Stimulated activated CD4-positive, alpha-beta T cell treated with anti-CD3 and anti-CD28 coated beads, Interleukin-1b, Interleukin-23, amount 100 ng/mL, for 4 hours (primary cell): ENCODE measurements at regions not wholly inside any gene's neighbourhood (a gene's known extent, or its start where the extent isn't known, plus 50 kb on each side); places are given as distances from the start of the nearest gene placed in this dataset.
"Not testable (repeated sequence)": the region's sequence is repeated elsewhere in the genome, so short reads cannot be mapped to it uniquely, and the experiment has no call there.

Source experiments
- DNase-seq, 2 donors: peaks; one replicate each; pipeline ENCODE4 v3.0.0-alpha.2; 2020; ENCODE audit warnings: low read depth in 2 of 2

GRCh38 chr1:234920136-234920842 is 208.3 kb downstream of the TOMM20 start:
- DNase-seq = no peak

- no peak for DNase-seq
Measured at GRCh38 chr1:234918961-234919761, 209.5 kb downstream of the TOMM20 start.

GRCh38 chr1:234918181-234918841 is 210.3 kb downstream of the TOMM20 start:
- no peak for DNase-seq

GRCh38 chr1:234917495-234918180 is 211.0 kb downstream of the TOMM20 start:
- DNase-seq = no peak

- no peak for DNase-seq
Measured at GRCh38 chr1:234916840-234917239, 211.8 kb downstream of the TOMM20 start.

- no peak for DNase-seq
Measured at GRCh38 chr1:234915924-234916675, 212.5 kb downstream of the TOMM20 start.

GRCh38 chr1:234914606-234915290 is 213.9 kb downstream of the TOMM20 start:
- DNase-seq = no peak

GRCh38 chr1:234913771-234914170 is 214.9 kb downstream of the TOMM20 start:
- DNase-seq = no peak

GRCh38 chr1:234913278-234913649 is 215.4 kb downstream of the TOMM20 start:
- no peak for DNase-seq

GRCh38 chr1:234912548-234913277 is 215.9 kb downstream of the TOMM20 start:
- no peak for DNase-seq

- no peak for DNase-seq
Measured at GRCh38 chr1:234911787-234912186, 216.8 kb downstream of the TOMM20 start.

GRCh38 chr1:234911136-234911535 is 217.5 kb downstream of the TOMM20 start:
- DNase-seq = not testable (repeated sequence)

- DNase-seq = no peak
Measured at GRCh38 chr1:234909851-234910250, 218.8 kb downstream of the TOMM20 start.

- DNase-seq = no peak
Measured at GRCh38 chr1:234909307-234909810, 219.3 kb downstream of the TOMM20 start.

- DNase-seq = no peak
Measured at GRCh38 chr1:234908571-234908970, 220.1 kb downstream of the TOMM20 start.

- DNase-seq = no peak
Measured at GRCh38 chr1:234907940-234908405, 220.7 kb downstream of the TOMM20 start.

GRCh38 chr1:234907208-234907939 is 221.3 kb downstream of the TOMM20 start:
- no peak for DNase-seq

- no peak for DNase-seq
Measured at GRCh38 chr1:234906654-234907053, 222.0 kb downstream of the TOMM20 start.
